ENCODE measurements at regions not wholly inside any gene's neighbourhood (a gene's known extent, or its start where the extent isn't known, plus 50 kb on each side); places are given as distances from the start of the nearest gene placed in this dataset.

DNA sequence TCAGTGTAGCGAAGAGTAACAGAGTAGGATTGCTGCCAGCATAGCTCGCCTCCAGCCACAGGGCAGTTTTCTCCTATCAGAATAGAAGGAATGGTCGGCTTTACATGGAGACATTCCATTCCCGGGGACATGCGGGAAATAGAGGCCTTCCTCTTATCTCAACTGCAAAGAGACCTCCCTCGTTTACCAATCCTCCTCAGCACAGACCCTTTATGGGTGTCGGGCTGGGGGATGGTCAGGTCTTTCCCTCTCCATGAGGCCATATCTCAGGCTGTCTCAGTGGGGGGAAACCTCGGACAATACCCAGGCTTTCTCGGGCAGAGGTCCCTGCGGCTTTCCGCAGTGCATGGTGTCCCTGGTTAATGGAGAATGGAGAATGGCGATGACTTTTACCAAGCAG is 285.0 kb downstream of the ASMT start:
- TF ChIP-seq POLR2A (IDR thresholded peaks at IDR 0.05), result no peak
- TF ChIP-seq, protein P1, sequence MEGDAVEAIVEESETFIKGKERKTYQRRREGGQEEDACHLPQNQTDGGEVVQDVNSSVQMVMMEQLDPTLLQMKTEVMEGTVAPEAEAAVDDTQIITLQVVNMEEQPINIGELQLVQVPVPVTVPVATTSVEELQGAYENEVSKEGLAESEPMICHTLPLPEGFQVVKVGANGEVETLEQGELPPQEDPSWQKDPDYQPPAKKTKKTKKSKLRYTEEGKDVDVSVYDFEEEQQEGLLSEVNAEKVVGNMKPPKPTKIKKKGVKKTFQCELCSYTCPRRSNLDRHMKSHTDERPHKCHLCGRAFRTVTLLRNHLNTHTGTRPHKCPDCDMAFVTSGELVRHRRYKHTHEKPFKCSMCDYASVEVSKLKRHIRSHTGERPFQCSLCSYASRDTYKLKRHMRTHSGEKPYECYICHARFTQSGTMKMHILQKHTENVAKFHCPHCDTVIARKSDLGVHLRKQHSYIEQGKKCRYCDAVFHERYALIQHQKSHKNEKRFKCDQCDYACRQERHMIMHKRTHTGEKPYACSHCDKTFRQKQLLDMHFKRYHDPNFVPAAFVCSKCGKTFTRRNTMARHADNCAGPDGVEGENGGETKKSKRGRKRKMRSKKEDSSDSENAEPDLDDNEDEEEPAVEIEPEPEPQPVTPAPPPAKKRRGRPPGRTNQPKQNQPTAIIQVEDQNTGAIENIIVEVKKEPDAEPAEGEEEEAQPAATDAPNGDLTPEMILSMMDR (IDR thresholded peaks at IDR 0.05), result no peak

Data from Peyer's patch (tissue), 4 donors.